Hepatocyte (in vitro differentiated cells): ENCODE measurements at regions not wholly inside any gene's neighbourhood (a gene's known extent, or its start where the extent isn't known, plus 50 kb on each side); places are given as distances from the start of the nearest gene placed in this dataset.

Source experiments
- DNase-seq: peaks from one replicate; pipeline ENCODE4 v3.0.0-alpha.2; 2016; ENCODE audit warnings: low spot score
- H2AFZ ChIP-seq: fragments of 200-600 bp; sonication (generic); 2 replicates; pipeline ENCODE4 v1.6.0; 2016; ENCODE audit warnings: antibody characterized with exemption, mild to moderate bottlenecking
- H3K27ac ChIP-seq: fragments of 200-600 bp; sonication (generic); 2 replicates; pipeline ENCODE4 v1.5.1; 2016; ENCODE audit warnings: mild to moderate bottlenecking
- H3K27me3 ChIP-seq: fragments of 200-600 bp; sonication (generic); 2 replicates; pipeline ENCODE4 v1.6.1; 2016
- H3K36me3 ChIP-seq: fragments of 200-600 bp; sonication (generic); replicated peaks from 2 replicates; pipeline ENCODE4 v1.5.1; 2016; ENCODE audit warnings: low read depth; ENCODE audit not compliant: insufficient read depth
- H3K4me1 ChIP-seq: fragments of 200-600 bp; sonication (generic); 2 replicates; pipeline ENCODE4 v1.5.1; 2016; ENCODE audit warnings: mild to moderate bottlenecking, moderate library complexity; ENCODE audit not compliant: insufficient read depth
- H3K4me2 ChIP-seq: fragments of 200-600 bp; sonication (generic); 2 replicates; pipeline ENCODE4 v1.6.0; 2016
- H3K4me3 ChIP-seq: fragments of 200-600 bp; sonication (generic); 2 replicates; pipeline ENCODE4 v1.5.1; 2016; ENCODE audit warnings: mild to moderate bottlenecking
- H3K79me2 ChIP-seq: fragments of 200-600 bp; sonication (generic); 2 replicates; pipeline ENCODE4 v1.6.0; 2017; ENCODE audit warnings: mild to moderate bottlenecking
- H3K9me2 ChIP-seq: fragments of 200-600 bp; sonication (generic); replicated peaks from 2 replicates; pipeline ENCODE4 v1.6.0; 2017; ENCODE audit warnings: mild to moderate bottlenecking; ENCODE audit not compliant: insufficient read depth
- H3K9me3 ChIP-seq: fragments of 200-600 bp; sonication (generic); 2 replicates; pipeline ENCODE4 v1.5.1; 2016; ENCODE audit warnings: low read depth, mild to moderate bottlenecking
- H4K20me1 ChIP-seq: fragments of 200-600 bp; sonication (generic); 2 replicates; pipeline ENCODE4 v1.6.0; 2016; ENCODE audit warnings: mild to moderate bottlenecking; ENCODE audit not compliant: insufficient read depth, poor library complexity, severe bottlenecking
- EZH2 ChIP-seq: fragments of 200-600 bp; sonication (generic); IDR thresholded peaks from 2 replicates; pipeline ENCODE4 v1.6.1; 2016; ENCODE audit warnings: antibody characterized with exemption, mild to moderate bottlenecking, borderline replicate concordance
- EZH2phosphoT487 ChIP-seq: fragments of 200-600 bp; sonication (generic); IDR thresholded peaks from one replicate; pipeline ENCODE4 v1.6.1; 2018; ENCODE audit warnings: antibody characterized with exemption, mild to moderate bottlenecking, low read depth, moderate library complexity; ENCODE audit not compliant: unreplicated experiment, severe bottlenecking
- whole genome bisulfite sequencing: methylation state at CpG from one replicate; pipeline ENCODE4 v1.1.6; 2016; ENCODE audit warnings: low lambda C conversion rate; ENCODE audit errors: missing lambda C conversion rate; 5-methylcytosine and 5-hydroxymethylcytosine counted together
- TF ChIP-seq, protein P1 (sequence below): fragments of 200-600 bp; sonication (generic); IDR thresholded peaks from 2 replicates; pipeline ENCODE4 v1.5.1; 2016; ENCODE audit warnings: antibody characterized with exemption, mild to moderate bottlenecking; ENCODE audit not compliant: poor library complexity

DNA sequence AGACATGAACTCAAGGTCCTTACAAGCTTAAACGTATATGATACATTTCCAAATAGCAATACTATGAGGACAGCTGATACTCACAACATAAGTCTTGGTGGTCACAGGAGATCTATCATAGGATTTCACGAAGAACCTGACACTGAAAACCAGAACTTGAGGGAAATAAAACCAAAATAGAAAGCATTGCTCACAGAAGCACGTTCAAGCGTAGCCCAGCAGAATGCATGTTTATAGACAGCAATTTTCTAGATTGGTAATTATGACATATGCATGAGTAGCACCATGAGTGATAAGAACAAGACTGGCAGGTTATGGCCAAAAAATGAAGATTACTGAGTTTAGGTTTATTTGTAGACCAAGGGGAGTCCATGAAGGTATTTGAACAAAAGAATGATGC is 243.5 kb downstream of the ETS1 start:
- TF ChIP-seq EZH2 (no peak), EZH2phosphoT487 (no peak)
- TF ChIP-seq, protein P1, sequence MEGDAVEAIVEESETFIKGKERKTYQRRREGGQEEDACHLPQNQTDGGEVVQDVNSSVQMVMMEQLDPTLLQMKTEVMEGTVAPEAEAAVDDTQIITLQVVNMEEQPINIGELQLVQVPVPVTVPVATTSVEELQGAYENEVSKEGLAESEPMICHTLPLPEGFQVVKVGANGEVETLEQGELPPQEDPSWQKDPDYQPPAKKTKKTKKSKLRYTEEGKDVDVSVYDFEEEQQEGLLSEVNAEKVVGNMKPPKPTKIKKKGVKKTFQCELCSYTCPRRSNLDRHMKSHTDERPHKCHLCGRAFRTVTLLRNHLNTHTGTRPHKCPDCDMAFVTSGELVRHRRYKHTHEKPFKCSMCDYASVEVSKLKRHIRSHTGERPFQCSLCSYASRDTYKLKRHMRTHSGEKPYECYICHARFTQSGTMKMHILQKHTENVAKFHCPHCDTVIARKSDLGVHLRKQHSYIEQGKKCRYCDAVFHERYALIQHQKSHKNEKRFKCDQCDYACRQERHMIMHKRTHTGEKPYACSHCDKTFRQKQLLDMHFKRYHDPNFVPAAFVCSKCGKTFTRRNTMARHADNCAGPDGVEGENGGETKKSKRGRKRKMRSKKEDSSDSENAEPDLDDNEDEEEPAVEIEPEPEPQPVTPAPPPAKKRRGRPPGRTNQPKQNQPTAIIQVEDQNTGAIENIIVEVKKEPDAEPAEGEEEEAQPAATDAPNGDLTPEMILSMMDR: no peak
- 96% methylated on average over 4 of the region's 4 CpGs for WGBS
- no peak overlapping the region for H3K4me2 ChIP-seq

DNA sequence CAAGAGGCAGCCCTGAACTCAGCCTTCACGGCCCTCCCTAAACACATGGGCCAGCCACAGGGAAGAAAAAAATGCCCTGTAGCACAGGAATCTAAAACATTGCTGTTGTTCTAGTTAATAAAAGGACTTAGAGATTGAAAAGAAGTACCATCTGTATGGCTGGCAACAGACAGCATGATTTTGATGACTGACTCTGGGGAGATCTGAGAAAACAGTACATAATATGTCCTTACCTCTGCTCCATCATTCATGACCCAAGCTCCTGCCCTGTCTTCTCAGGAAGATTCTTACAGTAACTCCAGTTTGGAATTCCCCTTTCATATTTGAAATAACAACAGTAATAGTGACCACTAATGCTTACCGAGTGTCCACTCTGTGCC is 244.2 kb downstream of the ETS1 start:
- H3K36me3 ChIP-seq: no peaks in the 10 kb centered on the region
- no peaks in the 10 kb centered on the region for H3K27me3 ChIP-seq
- H3K9me3 ChIP-seq: no peaks in the 10 kb centered on the region
- H4K20me1 ChIP-seq: no peaks in the 10 kb centered on the region
- DNase-seq: no peak
- H3K4me2 ChIP-seq: no peak overlapping the region
- peak overlapping the region; percentile 78 for H3K27ac ChIP-seq
- H3K9me2 ChIP-seq: no peaks in the 10 kb centered on the region
- H3K4me3 ChIP-seq: no peak overlapping the region
- H3K4me1 ChIP-seq: peaks cover 4% of the 10 kb centered on the region
- no peaks in the 10 kb centered on the region for H3K79me2 ChIP-seq
- 65% methylated on average over 2 of the region's 2 CpGs for WGBS
- TF ChIP-seq EZH2: no peak
- TF ChIP-seq, protein P1: no peak
- TF ChIP-seq EZH2phosphoT487: no peak
- H2AFZ ChIP-seq: no peak overlapping the region

More for the DNA sequence above, 243.5 kb downstream of the ETS1 start:
- Histone ChIP-seq H3K36me3 (no peaks in the 10 kb centered on the region), H3K4me1 (peaks cover 4% of the 10 kb centered on the region), H3K9me2 (no peaks in the 10 kb centered on the region), H3K27ac (no peak overlapping the region), H3K4me3 (no peak overlapping the region), H3K79me2 (no peaks in the 10 kb centered on the region), H3K9me3 (no peaks in the 10 kb centered on the region), H4K20me1 (no peaks in the 10 kb centered on the region), H2AFZ (no peak overlapping the region), H3K27me3 (no peaks in the 10 kb centered on the region)
- no peak for DNase-seq

DNA sequence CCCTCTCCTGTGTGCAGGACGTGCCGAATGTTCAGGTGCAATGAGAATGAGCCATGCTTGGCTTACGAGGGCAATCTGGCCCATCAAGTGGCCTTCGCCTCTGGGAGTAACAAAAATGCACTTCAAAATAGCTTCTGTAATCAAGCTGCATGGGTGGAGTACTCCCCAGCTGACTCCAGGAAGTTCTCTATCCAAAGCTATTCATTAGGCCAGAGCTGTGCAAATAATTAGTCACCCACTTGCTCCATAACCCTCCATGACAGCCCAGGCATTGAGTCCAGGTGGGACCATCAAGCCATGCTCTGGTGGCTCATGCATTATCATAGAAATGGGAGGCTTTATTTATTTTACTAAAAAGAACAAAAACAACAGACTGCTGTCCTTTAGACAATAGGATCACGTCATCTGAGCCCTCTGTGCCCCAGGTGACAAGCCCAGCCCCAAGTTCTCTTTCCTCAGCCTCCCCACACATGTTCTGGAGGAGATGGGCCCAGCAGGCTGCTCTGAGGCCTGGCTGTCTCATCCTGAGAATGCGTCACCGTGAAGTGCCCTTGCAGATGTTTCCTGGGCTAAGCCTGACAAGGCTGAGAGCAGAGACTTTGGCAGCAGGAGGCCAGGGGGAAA is 244.7 kb downstream of the ETS1 start:
- peaks cover 4% of the 10 kb centered on the region for H3K4me1 ChIP-seq
- 62% methylated on average over 7 of the region's 7 CpGs for WGBS
- DNase-seq: peak; percentile 64

More for the DNA sequence above, 244.7 kb downstream of the ETS1 start:
- Histone ChIP-seq H3K9me3 (no peaks in the 10 kb centered on the region), H3K27ac (peak overlapping the region; percentile 78), H3K4me2 (no peak overlapping the region), H3K4me3 (no peak overlapping the region), H4K20me1 (no peaks in the 10 kb centered on the region), H3K9me2 (no peaks in the 10 kb centered on the region), H3K36me3 (no peaks in the 10 kb centered on the region), H3K79me2 (no peaks in the 10 kb centered on the region), H2AFZ (no peak overlapping the region), H3K27me3 (no peaks in the 10 kb centered on the region)
- TF ChIP-seq, protein P1: no peak
- TF ChIP-seq EZH2 (no peak), EZH2phosphoT487 (no peak)
